ENCODE measurements at regions not wholly inside any gene's neighbourhood (a gene's known extent, or its start where the extent isn't known, plus 50 kb on each side); places are given as distances from the start of the nearest gene placed in this dataset.

GRCh38 chr15:93707751-93708150 lies 523.6 kb upstream of the MCTP2 start:
- Histone ChIP-seq H4K20me1 (replicated peaks; ENCODE audit: control insufficient read depth, insufficient read depth, low read length) (no peaks in the 10 kb centered on the region), H3K27me3 (ENCODE audit: control insufficient read depth in 2 of 2, insufficient read depth in 2 of 2, low read length in 2 of 2) (no peaks in the 10 kb centered on the region), H3K4me1 (replicated peaks in 1 of 2; ENCODE audit: control insufficient read depth in 2 of 2, insufficient read depth in 2 of 2, low read length in 2 of 2) (no peaks in the 10 kb centered on the region), H3K36me3 (ENCODE audit: control insufficient read depth, insufficient read depth, low read length) (no peaks in the 10 kb centered on the region), H3K27ac (ENCODE audit: extremely low read depth, low read depth, low read length) (no peak overlapping the region), H2AFZ (ENCODE audit: low read depth, low read length) (no peak overlapping the region), H3K9me3 (replicated peaks; ENCODE audit: control insufficient read depth, insufficient read depth, low read depth, low read length) (no peaks in the 10 kb centered on the region), H3K4me3 (no peak overlapping the region), H3K79me2 (ENCODE audit: control insufficient read depth, insufficient read depth, low read length) (no peaks in the 10 kb centered on the region), H3K9me1 (ENCODE audit: control insufficient read depth, insufficient read depth, low read length) (no peaks in the 10 kb centered on the region), H3K9ac (ENCODE audit: insufficient read depth in 1 of 2, low read depth in 2 of 2, low read length in 2 of 2) (no peak overlapping the region), H3K4me2 (ENCODE audit: insufficient read depth, low read length) (no peak overlapping the region)
- ChIA-PET CTCF (ENCODE audit: low intra/inter-chr PET ratio) (no interaction called here), POLR2A (no interaction called here)
- no TSS peak for BruUV-seq (replicated peaks)
- DNase-seq (ENCODE audit: extremely low read depth in 1 of 4, low spot score in 3 of 4), result no peak
- TF ChIP-seq ZNF445 (CRISPR knock-in tag; IDR thresholded peaks at IDR 0.05; ENCODE audit: low read depth), result no peak
- TF ChIP-seq CHD1 (IDR thresholded peaks at IDR 0.05; ENCODE audit: low read length), result no peak
- ATAC-seq, result no peak
- FAIRE-seq, result no peak
- in situ Hi-C loops (cut with MboI), result no loop called here
- WGBS (ENCODE audit: insufficient coverage, low coverage, missing lambda C conversion rate), result 2% methylated on average over 5 of the region's 5 CpGs
- intact Hi-C loops (cut with micrococcal nuclease), result no loop called here

GRCh38 chr15:93706495-93707292 lies 524.7 kb upstream of the MCTP2 start:
- ChIA-PET CTCF (ENCODE audit: low intra/inter-chr PET ratio) (no interaction called here), POLR2A (no interaction called here)
- no peaks in the 10 kb centered on the region for H3K79me2 ChIP-seq (ENCODE audit: control insufficient read depth, insufficient read depth, low read length)
- no peak overlapping the region for H3K4me2 ChIP-seq (ENCODE audit: insufficient read depth, low read length)
- H3K9me1 ChIP-seq (ENCODE audit: control insufficient read depth, insufficient read depth, low read length), result no peaks in the 10 kb centered on the region
- 4% methylated on average over 7 of the region's 7 CpGs for WGBS (ENCODE audit: insufficient coverage, low coverage, missing lambda C conversion rate)
- H4K20me1 ChIP-seq (replicated peaks; ENCODE audit: control insufficient read depth, insufficient read depth, low read length), result no peaks in the 10 kb centered on the region
- no peaks in the 10 kb centered on the region for H3K9me3 ChIP-seq (replicated peaks; ENCODE audit: control insufficient read depth, insufficient read depth, low read depth, low read length)
- DNase-seq (ENCODE audit: extremely low read depth in 1 of 4, low spot score in 3 of 4) (no peak), FAIRE-seq (no peak), ATAC-seq (no peak)
- no peaks in the 10 kb centered on the region for H3K4me1 ChIP-seq (replicated peaks in 1 of 2; ENCODE audit: control insufficient read depth in 2 of 2, insufficient read depth in 2 of 2, low read length in 2 of 2)
- no peak overlapping the region for H3K4me3 ChIP-seq
- no peaks in the 10 kb centered on the region for H3K36me3 ChIP-seq (ENCODE audit: control insufficient read depth, insufficient read depth, low read length)
- BruUV-seq (replicated peaks), result no TSS peak
- intact Hi-C loops (cut with micrococcal nuclease), result no loop called here
- in situ Hi-C loops (cut with MboI), result no loop called here
- H2AFZ ChIP-seq (ENCODE audit: low read depth, low read length), result no peak overlapping the region
- H3K9ac ChIP-seq (ENCODE audit: insufficient read depth in 1 of 2, low read depth in 2 of 2, low read length in 2 of 2), result no peak overlapping the region
- H3K27me3 ChIP-seq (ENCODE audit: control insufficient read depth in 2 of 2, insufficient read depth in 2 of 2, low read length in 2 of 2), result no peaks in the 10 kb centered on the region
- no peak overlapping the region for H3K27ac ChIP-seq (ENCODE audit: extremely low read depth, low read depth, low read length)
- TF ChIP-seq ARID3B (CRISPR knock-in tag; IDR thresholded peaks at IDR 0.05; ENCODE audit: borderline replicate concordance) (no peak), CHAMP1 (IDR thresholded peaks at IDR 0.05) (no peak), ZNF140 (CRISPR knock-in tag; IDR thresholded peaks at IDR 0.05) (no peak)

All from K562 (cell line).